H1 (cell line): ENCODE measurements at regions not wholly inside any gene's neighbourhood (a gene's known extent, or its start where the extent isn't known, plus 50 kb on each side); places are given as distances from the start of the nearest gene placed in this dataset.

Experiments used
- CTCF ChIA-PET: fragments of 300-600 bp; sonication (Branson Sonifier 250); formaldehyde crosslinking; loops from one replicate; lab custom pipeline; 2021; ENCODE audit not compliant: partially characterized antibody; lab: Charles Lee
- POLR2A ChIA-PET: fragments of 300-600 bp; sonication (Branson Sonifier 250); formaldehyde crosslinking; loops from one replicate; lab custom pipeline; 2021; ENCODE audit warnings: inconsistent platforms; ENCODE audit not compliant: partially characterized antibody; lab: Charles Lee
- DNase-seq, 2 experiments: peaks; one replicate each; pipeline versions ENCODE4 v3.0.0 to v3.0.0-alpha.2; 2010 to 2022; ENCODE audit warnings: low spot score in 2 of 2, low read depth in 1 of 2, mixed read lengths in 1 of 2
- FAIRE-seq: peaks from 2 replicates; lab custom pipeline; 2011; peaks lifted over from hg19 to GRCh38; lab: Jason Lieb, UNC
- H2AFZ ChIP-seq: 2 replicates; pipeline ENCODE4 v1.8.1; 2012; ENCODE audit warnings: low read length, inconsistent platforms
- H2AK5ac ChIP-seq: 2 replicates; pipeline ENCODE4 v1.6.1; 2013; ENCODE audit warnings: low read depth, low read length
- H2BK120ac ChIP-seq: replicated peaks from 2 replicates; pipeline ENCODE3; 2013; ENCODE audit warnings: low read depth, low read length, inconsistent platforms
- H2BK12ac ChIP-seq: 2 replicates; pipeline ENCODE4 v1.6.1; 2013; ENCODE audit warnings: low read depth, low read length
- H2BK15ac ChIP-seq: 2 replicates; pipeline ENCODE4 v1.6.1; 2013; ENCODE audit warnings: low read length
- H2BK20ac ChIP-seq: 2 replicates; pipeline ENCODE4 v1.6.1; 2013; ENCODE audit warnings: low read length
- H2BK5ac ChIP-seq: 2 replicates; pipeline ENCODE4 v1.6.1; 2013; ENCODE audit warnings: low read depth, low read length
- H3K14ac ChIP-seq: 2 replicates; pipeline ENCODE4 v1.6.1; 2013; ENCODE audit warnings: inconsistent platforms; ENCODE audit not compliant: insufficient read length
- H3K18ac ChIP-seq: 2 replicates; pipeline ENCODE4 v1.6.1; 2013; ENCODE audit warnings: low read length; ENCODE audit errors: extremely low read depth
- H3K23ac ChIP-seq: 2 replicates; pipeline ENCODE4 v1.6.1; 2013; ENCODE audit warnings: inconsistent platforms; ENCODE audit not compliant: insufficient read length
- H3K23me2 ChIP-seq: 2 replicates; pipeline ENCODE4 v1.6.1; 2013; ENCODE audit warnings: low read depth, low read length
- H3K27ac ChIP-seq: 2 replicates; pipeline ENCODE4 v1.6.1; 2011; ENCODE audit warnings: low read depth, low read length, inconsistent platforms
- H3K27me3 ChIP-seq, 4 experiments: replicated peaks in 1 of 4; 1 replicate in 1 of 4; 2 replicates in 3 of 4; pipeline versions ENCODE4 v1.6.1 to v1.8.1; 2011 to 2013; ENCODE audit warnings: low read length in 3 of 4, mild to moderate bottlenecking in 3 of 4, inconsistent platforms in 2 of 4, mixed read lengths in 2 of 4, moderate library complexity in 1 of 4; ENCODE audit not compliant: control insufficient read depth in 3 of 4, insufficient read depth in 3 of 4; ENCODE audit errors: extremely low read depth in 1 of 4
- H3K36me3 ChIP-seq, 4 experiments: 2 replicates each; pipeline versions ENCODE4 v1.6.1 to v1.8.1; 2011 to 2013; ENCODE audit warnings: mild to moderate bottlenecking in 4 of 4, low read length in 3 of 4, moderate library complexity in 2 of 4, control low read depth in 1 of 4, inconsistent platforms in 1 of 4; ENCODE audit not compliant: insufficient read depth in 4 of 4, control insufficient read depth in 2 of 4
- H3K4ac ChIP-seq: replicated peaks from 2 replicates; pipeline ENCODE3; 2013; ENCODE audit warnings: low read length, low read depth, mixed read lengths, inconsistent platforms; ENCODE audit not compliant: insufficient read length
- H3K4me1 ChIP-seq, 4 experiments: replicated peaks in 1 of 4; 1 replicate in 1 of 4; 2 replicates in 3 of 4; pipeline versions ENCODE4 v1.6.1 to v1.8.1; 2011 to 2013; ENCODE audit warnings: low read length in 3 of 4, inconsistent platforms in 2 of 4, mixed read lengths in 1 of 4; ENCODE audit not compliant: insufficient read depth in 4 of 4, control insufficient read depth in 3 of 4
- H3K4me2 ChIP-seq, 2 experiments: 2 replicates each; pipeline versions ENCODE4 v1.6.1 to v1.8.1; 2011 to 2013; ENCODE audit warnings: low read depth in 2 of 2, low read length in 2 of 2, control low read depth in 1 of 2, inconsistent platforms in 1 of 2, mild to moderate bottlenecking in 1 of 2; ENCODE audit not compliant: insufficient read depth in 1 of 2
- H3K4me3 ChIP-seq, 4 experiments: fragments of 200-600, 300-600 bp in 1 of 4; sonication (generic), shearing (Covaris generic), sonication (Bioruptor Twin) in 1 of 4; 2 replicates each; pipeline versions ENCODE4 v1.5.1 to v1.8.1; 2011 to 2016; ENCODE audit warnings: low read length in 4 of 4, low read depth in 3 of 4, control low read depth in 2 of 4, inconsistent platforms in 2 of 4, mild to moderate bottlenecking in 2 of 4, mixed read lengths in 1 of 4, moderate library complexity in 1 of 4; ENCODE audit not compliant: insufficient read depth in 2 of 4; ENCODE audit errors: extremely low read depth in 1 of 4
- H3K56ac ChIP-seq: replicated peaks from 2 replicates; pipeline ENCODE3; 2013; ENCODE audit warnings: low read depth, mild to moderate bottlenecking, mixed read lengths, low read length, inconsistent platforms; ENCODE audit not compliant: insufficient read length
- H3K79me1 ChIP-seq: 2 replicates; pipeline ENCODE4 v1.6.1; 2013; ENCODE audit warnings: low read depth, low read length, control low read depth
- H3K79me2 ChIP-seq, 2 experiments: 2 replicates each; pipeline versions ENCODE4 v1.6.1 to v1.8.1; 2012 to 2013; ENCODE audit warnings: low read length in 2 of 2, mild to moderate bottlenecking in 2 of 2, inconsistent platforms in 1 of 2; ENCODE audit not compliant: insufficient read depth in 2 of 2, control insufficient read depth in 1 of 2
- H3K9ac ChIP-seq, 4 experiments: replicated peaks in 1 of 4; 1 replicate in 1 of 4; 2 replicates in 3 of 4; pipeline versions ENCODE4 v1.6.1 to v1.8.1; 2011 to 2013; ENCODE audit warnings: low read depth in 3 of 4, low read length in 3 of 4, control low read depth in 2 of 4, mild to moderate bottlenecking in 2 of 4, moderate library complexity in 2 of 4, inconsistent platforms in 1 of 4; ENCODE audit errors: extremely low read depth in 1 of 4
- H3K9me3 ChIP-seq, 2 experiments: 2 replicates each; pipeline versions ENCODE4 v1.6.1 to v1.8.1; 2012 to 2013; ENCODE audit warnings: mild to moderate bottlenecking in 2 of 2, moderate library complexity in 2 of 2, control low read depth in 1 of 2, inconsistent platforms in 1 of 2, low read depth in 1 of 2, low read length in 1 of 2, mixed read lengths in 1 of 2; ENCODE audit not compliant: insufficient read depth in 2 of 2
- H4K20me1 ChIP-seq, 2 experiments: replicated peaks in 1 of 2; 2 replicates each; pipeline versions ENCODE3 to v1.8.1; 2011 to 2013; ENCODE audit warnings: inconsistent platforms in 2 of 2, low read length in 2 of 2, mild to moderate bottlenecking in 1 of 2; ENCODE audit not compliant: insufficient read depth in 2 of 2, control insufficient read depth in 1 of 2
- H4K5ac ChIP-seq: 2 replicates; pipeline ENCODE4 v1.6.1; 2013; ENCODE audit warnings: low read length, low read depth, mixed read lengths, inconsistent platforms; ENCODE audit not compliant: insufficient read length
- H4K8ac ChIP-seq: 2 replicates; pipeline ENCODE4 v1.8.0; 2013; ENCODE audit warnings: mild to moderate bottlenecking, moderate library complexity, low read length, inconsistent platforms; ENCODE audit not compliant: insufficient read depth; ENCODE audit errors: extremely low read depth
- H4K91ac ChIP-seq: replicated peaks from 2 replicates; pipeline ENCODE3; 2013; ENCODE audit warnings: low read length, mixed read lengths, inconsistent platforms; ENCODE audit not compliant: insufficient read length
- SRF ChIP-seq: IDR thresholded peaks from 2 replicates; pipeline ENCODE4 v1.6.1; 2011; ENCODE audit warnings: mild to moderate bottlenecking, low read depth, low read length, moderate library complexity
- WGBS, 2 experiments: shearing (Covaris generic) in 1 of 2; methylation state at CpG; one replicate each; pipeline versions ENCODE4 v1.1.6 to v1.1.7; 2013 to 2015; ENCODE audit warnings: low lambda C conversion rate in 2 of 2, mixed read lengths in 2 of 2, inconsistent platforms in 1 of 2, low coverage in 1 of 2, missing lambda C conversion rate in 1 of 2; ENCODE audit not compliant: insufficient replicate concordance in 2 of 2, insufficient coverage in 1 of 2, insufficient read length in 1 of 2; ENCODE audit errors: extremely low coverage in 1 of 2, missing lambda C conversion rate in 1 of 2; 5-methylcytosine and 5-hydroxymethylcytosine counted together

GRCh38 chrX:110491846-110492620 lies 133.4 kb downstream of the RTL9 start:
- H3K4me3 ChIP-seq, result no peak overlapping the region
- no peak overlapping the region for H2BK15ac ChIP-seq
- no peak overlapping the region for H3K27ac ChIP-seq
- no peak overlapping the region for H3K14ac ChIP-seq
- no peaks in the 10 kb centered on the region for H3K23me2 ChIP-seq
- H3K4ac ChIP-seq, result no peak overlapping the region
- no peaks in the 10 kb centered on the region for H4K20me1 ChIP-seq
- H2BK20ac ChIP-seq, result no peak overlapping the region
- H3K4me2 ChIP-seq, result no peak overlapping the region
- WGBS, 2 experiments, result 80% methylated on average over 6 of the region's 8 CpGs; no CpG with 5 or more reads in 1 of the 2 experiments
- no peak overlapping the region for H2BK120ac ChIP-seq
- TF ChIP-seq SRF, result no peak
- H3K79me1 ChIP-seq, result no peaks in the 10 kb centered on the region
- no peak overlapping the region for H4K8ac ChIP-seq
- H3K27me3 ChIP-seq, result no peaks in the 10 kb centered on the region
- no peaks in the 10 kb centered on the region for H3K36me3 ChIP-seq
- no peak overlapping the region for H3K23ac ChIP-seq
- no peaks in the 10 kb centered on the region for H3K79me2 ChIP-seq
- H3K9me3 ChIP-seq, result no peaks in the 10 kb centered on the region
- FAIRE-seq (no peak), DNase-seq (no peak)
- no peak overlapping the region for H2AFZ ChIP-seq
- no peak overlapping the region for H4K5ac ChIP-seq
- no peaks in the 10 kb centered on the region for H3K4me1 ChIP-seq
- no peak overlapping the region for H3K18ac ChIP-seq
- POLR2A ChIA-PET, result no interaction called here
- no peak overlapping the region for H2BK5ac ChIP-seq
- no peak overlapping the region for H2BK12ac ChIP-seq
- no peak overlapping the region for H2AK5ac ChIP-seq
- CTCF ChIA-PET, result no interaction called here
- no peak overlapping the region for H4K91ac ChIP-seq
- no peak overlapping the region for H3K56ac ChIP-seq
- H3K9ac ChIP-seq, result no peak overlapping the region
